ENCODE measurements at regions not wholly inside any gene's neighbourhood (a gene's known extent, or its start where the extent isn't known, plus 50 kb on each side); places are given as distances from the start of the nearest gene placed in this dataset.
"Not testable (repeated sequence)": the region's sequence is repeated elsewhere in the genome, so short reads cannot be mapped to it uniquely, and the experiment has no call there.

DNA sequence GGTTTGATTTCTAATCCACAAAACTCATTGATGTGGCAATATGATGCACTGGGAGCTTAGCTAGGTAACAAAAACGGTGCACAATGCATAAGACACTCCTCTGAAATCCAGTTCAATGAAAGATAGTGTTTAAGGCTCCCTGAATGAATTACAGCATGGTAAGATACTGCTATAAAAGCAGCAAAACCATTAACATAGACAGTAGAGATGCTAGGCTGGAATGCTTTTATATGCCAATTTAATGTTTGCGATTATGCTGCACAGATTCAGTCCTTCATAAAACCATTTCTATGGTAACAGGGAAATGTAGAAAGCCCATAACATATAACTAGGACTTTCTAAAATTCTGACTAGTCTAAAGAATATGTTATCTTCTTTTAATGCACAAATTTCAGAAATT, 180.8 kb upstream of the NUDT12 start:
- no peak for DNase-seq
- no peaks in the 10 kb centered on the region for H3K27me3 ChIP-seq
- no peaks in the 10 kb centered on the region for H3K4me1 ChIP-seq
- H3K36me3 ChIP-seq = no peaks in the 10 kb centered on the region
- intact Hi-C loops (cut with DNase I; ENCODE audit: low total_unique reads) = no loop called here
- H3K4me3 ChIP-seq = no peak overlapping the region
- WGBS, 5 donors = 57 to 67% (median 65%) methylated on average over 2 of the region's 2 CpGs
- TF ChIP-seq, protein P1, sequence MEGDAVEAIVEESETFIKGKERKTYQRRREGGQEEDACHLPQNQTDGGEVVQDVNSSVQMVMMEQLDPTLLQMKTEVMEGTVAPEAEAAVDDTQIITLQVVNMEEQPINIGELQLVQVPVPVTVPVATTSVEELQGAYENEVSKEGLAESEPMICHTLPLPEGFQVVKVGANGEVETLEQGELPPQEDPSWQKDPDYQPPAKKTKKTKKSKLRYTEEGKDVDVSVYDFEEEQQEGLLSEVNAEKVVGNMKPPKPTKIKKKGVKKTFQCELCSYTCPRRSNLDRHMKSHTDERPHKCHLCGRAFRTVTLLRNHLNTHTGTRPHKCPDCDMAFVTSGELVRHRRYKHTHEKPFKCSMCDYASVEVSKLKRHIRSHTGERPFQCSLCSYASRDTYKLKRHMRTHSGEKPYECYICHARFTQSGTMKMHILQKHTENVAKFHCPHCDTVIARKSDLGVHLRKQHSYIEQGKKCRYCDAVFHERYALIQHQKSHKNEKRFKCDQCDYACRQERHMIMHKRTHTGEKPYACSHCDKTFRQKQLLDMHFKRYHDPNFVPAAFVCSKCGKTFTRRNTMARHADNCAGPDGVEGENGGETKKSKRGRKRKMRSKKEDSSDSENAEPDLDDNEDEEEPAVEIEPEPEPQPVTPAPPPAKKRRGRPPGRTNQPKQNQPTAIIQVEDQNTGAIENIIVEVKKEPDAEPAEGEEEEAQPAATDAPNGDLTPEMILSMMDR (IDR thresholded peaks at IDR 0.05) = no peak
- TF ChIP-seq POLR2A (IDR thresholded peaks at IDR 0.05) = no peak
- TF ChIP-seq POLR2AphosphoS5 (IDR thresholded peaks at IDR 0.05) = no peak
- no peak for TF ChIP-seq EP300 (IDR thresholded peaks at IDR 0.05)
- no peak overlapping the region for H3K27ac ChIP-seq
- H3K9me3 ChIP-seq = no peaks in the 10 kb centered on the region

DNA sequence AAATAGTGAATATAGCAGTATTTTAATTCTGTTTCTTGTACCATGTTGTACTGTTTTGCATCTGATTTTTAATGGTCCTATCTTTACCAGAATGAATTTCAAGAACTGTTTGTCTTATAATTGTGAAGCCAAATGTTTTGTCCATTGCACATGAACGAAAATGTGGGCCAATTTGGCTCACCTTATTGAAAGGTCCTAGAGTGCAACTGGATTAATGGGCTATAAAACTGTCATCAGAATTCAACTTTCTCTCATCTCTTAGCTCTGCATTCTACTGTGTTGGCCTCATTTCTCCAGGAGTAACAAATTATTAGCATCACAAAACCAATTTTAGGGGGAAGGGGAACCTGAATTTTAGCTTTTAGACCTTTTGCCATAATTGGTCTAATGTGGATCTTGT, 179.4 kb upstream of the NUDT12 start:
- 15 to 48% (median 36%) methylated on average over 1 of the region's 1 CpG for WGBS, 5 donors
- Histone ChIP-seq H3K27ac (no peak overlapping the region), H3K27me3 (no peaks in the 10 kb centered on the region), H3K4me1 (no peaks in the 10 kb centered on the region), H3K9me3 (no peaks in the 10 kb centered on the region), H3K4me3 (no peak overlapping the region), H3K36me3 (no peaks in the 10 kb centered on the region)
- TF ChIP-seq POLR2A (IDR thresholded peaks at IDR 0.05) = no peak
- no peak for DNase-seq
- intact Hi-C loops (cut with DNase I; ENCODE audit: low total_unique reads) = no loop called here

DNA sequence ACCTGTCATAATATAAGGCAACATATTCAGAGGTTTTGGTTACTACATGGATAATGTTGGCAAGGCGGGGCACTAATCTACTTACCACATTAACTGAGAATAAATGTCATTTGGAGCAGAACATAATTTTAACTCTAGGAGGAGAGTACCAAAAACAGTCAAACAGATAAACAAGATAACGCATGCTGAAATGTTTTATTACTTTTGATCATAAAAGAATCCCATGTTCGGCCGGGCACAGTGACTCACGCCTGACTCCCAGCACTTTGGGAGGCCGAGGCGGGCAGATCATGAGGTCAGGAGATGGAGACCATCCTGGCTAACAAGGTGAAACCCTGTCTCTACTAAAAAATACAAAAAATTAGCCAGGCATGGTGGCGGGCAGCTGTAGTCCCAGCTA, 173.8 kb upstream of the NUDT12 start:
- H3K27me3 ChIP-seq; H3K27ac ChIP-seq; H3K4me1 ChIP-seq; DNase-seq; H3K4me3 ChIP-seq; H3K36me3 ChIP-seq; intact Hi-C loops (cut with DNase I; ENCODE audit: low total_unique reads); H3K9me3 ChIP-seq: not testable (repeated sequence)
- WGBS, 5 donors = 81 to 92% (median 88%) methylated on average over 8 of the region's 8 CpGs

DNA sequence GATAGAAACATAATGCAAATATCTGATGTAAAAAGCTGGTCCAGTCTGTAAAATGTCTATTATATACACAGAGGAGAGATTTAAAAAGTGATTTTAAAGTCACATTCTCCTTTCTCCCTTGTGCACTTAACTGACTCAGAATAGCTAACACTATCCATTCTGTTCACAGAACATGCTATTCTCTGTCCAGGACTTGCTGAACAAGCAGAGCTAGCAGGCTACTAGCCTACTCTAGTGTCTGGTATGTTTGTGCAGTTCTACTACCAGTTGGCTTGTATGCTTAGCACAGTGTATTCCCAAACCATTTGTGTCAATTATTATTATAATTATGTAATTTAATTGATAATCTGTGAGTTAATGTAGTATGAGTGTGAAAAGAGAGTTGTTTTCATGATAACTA, 161.7 kb upstream of the NUDT12 start:
- H3K4me3 ChIP-seq = no peak overlapping the region
- TF ChIP-seq EP300 (IDR thresholded peaks at IDR 0.05) (no peak), POLR2AphosphoS5 (IDR thresholded peaks at IDR 0.05) (no peak), POLR2A (IDR thresholded peaks at IDR 0.05) (no peak)
- TF ChIP-seq, protein P1 (IDR thresholded peaks at IDR 0.05) = no peak
- peaks cover 0 to 19% (median 15%) of the 10 kb centered on the region in 4 donors for H3K9me3 ChIP-seq
- intact Hi-C loops (cut with DNase I; ENCODE audit: low total_unique reads) = no loop called here
- H3K4me1 ChIP-seq = no peaks in the 10 kb centered on the region
- H3K36me3 ChIP-seq = no peaks in the 10 kb centered on the region
- DNase-seq = peak in 1 of 2 donors; percentile 4
- H3K27ac ChIP-seq = no peak overlapping the region
- no peaks in the 10 kb centered on the region for H3K27me3 ChIP-seq

DNA sequence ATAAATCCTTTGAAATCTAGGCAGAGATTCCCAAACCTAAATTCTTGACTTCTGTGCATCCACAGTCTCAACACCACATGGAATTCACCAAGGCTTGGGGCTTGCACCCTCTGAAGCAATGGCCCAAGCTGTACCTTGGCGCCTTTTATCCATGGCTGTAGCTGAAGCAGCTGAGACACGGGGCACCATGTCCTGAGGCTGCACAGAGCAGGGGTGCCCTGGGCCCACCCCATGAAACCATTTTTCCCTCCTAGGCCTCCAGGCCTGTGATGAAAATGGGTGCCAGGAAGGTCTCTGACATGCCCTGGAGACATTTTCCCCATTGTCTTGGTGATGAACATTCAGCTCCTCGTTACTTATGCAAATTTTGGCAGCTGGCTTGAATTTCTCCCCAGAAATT, 158.6 kb upstream of the NUDT12 start:
- 65 to 81% (median 71%) methylated on average over 3 of the region's 3 CpGs for WGBS, 5 donors
- Histone ChIP-seq H3K27ac (no peak overlapping the region), H3K4me1 (no peaks in the 10 kb centered on the region), H3K9me3 (peaks cover 0 to 19% (median 15%) of the 10 kb centered on the region in 4 donors), H3K4me3 (no peak overlapping the region), H3K36me3 (no peaks in the 10 kb centered on the region), H3K27me3 (no peaks in the 10 kb centered on the region)
- TF ChIP-seq, protein P1 (IDR thresholded peaks at IDR 0.05) = no peak
- TF ChIP-seq EP300 (IDR thresholded peaks at IDR 0.05) (no peak), POLR2A (IDR thresholded peaks at IDR 0.05) (no peak), POLR2AphosphoS5 (IDR thresholded peaks at IDR 0.05) (no peak)
- intact Hi-C loops (cut with DNase I; ENCODE audit: low total_unique reads) = no loop called here
- DNase-seq = no peak

DNA sequence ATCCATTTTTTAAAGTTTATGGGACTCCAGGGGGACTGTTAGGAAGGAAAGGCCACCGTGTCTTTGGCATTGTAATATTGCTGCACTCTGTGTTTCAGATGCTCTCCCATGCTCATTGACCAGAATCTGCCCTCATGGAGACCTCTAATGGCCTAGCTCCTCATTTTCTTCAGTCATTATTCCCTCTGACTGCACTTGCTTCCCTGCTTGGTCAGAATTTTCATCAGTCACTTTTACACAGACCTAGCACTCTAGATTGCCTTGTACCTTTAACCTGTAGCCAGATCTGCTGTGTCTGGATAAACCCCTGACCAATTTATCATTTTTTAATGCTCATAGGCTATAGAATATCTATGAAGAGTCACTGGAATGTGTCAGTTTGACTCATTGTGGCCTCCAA, 155.5 kb upstream of the NUDT12 start:
- H3K4me3 ChIP-seq = no peak overlapping the region
- H3K27ac ChIP-seq = no peak overlapping the region
- intact Hi-C loops (cut with DNase I; ENCODE audit: low total_unique reads) = no loop called here
- H3K9me3 ChIP-seq = peaks cover 0 to 19% (median 15%) of the 10 kb centered on the region in 4 donors
- no peaks in the 10 kb centered on the region for H3K36me3 ChIP-seq
- no peak for DNase-seq
- no peak for TF ChIP-seq POLR2AphosphoS5 (IDR thresholded peaks at IDR 0.05)
- TF ChIP-seq POLR2A (IDR thresholded peaks at IDR 0.05) = no peak
- no peak for TF ChIP-seq EP300 (IDR thresholded peaks at IDR 0.05)
- TF ChIP-seq, protein P1 (IDR thresholded peaks at IDR 0.05) = no peak
- no peaks in the 10 kb centered on the region for H3K27me3 ChIP-seq
- H3K4me1 ChIP-seq = no peaks in the 10 kb centered on the region
- 51 to 61% (median 57%) methylated on average over 1 of the region's 1 CpG for WGBS, 5 donors

Data from stomach (tissue), 8 donors.